Stimulated activated naive CD4-positive, alpha-beta T cell (primary cell): ENCODE measurements at regions not wholly inside any gene's neighbourhood (a gene's known extent, or its start where the extent isn't known, plus 50 kb on each side); places are given as distances from the start of the nearest gene placed in this dataset.
"Not testable (repeated sequence)": the region's sequence is repeated elsewhere in the genome, so short reads cannot be mapped to it uniquely, and the experiment has no call there.

Experiments used
- DNase-seq, 6 experiments: peaks; one replicate each; lab custom pipeline; 2025; lab: John Stamatoyannopoulos, UW

DNA sequence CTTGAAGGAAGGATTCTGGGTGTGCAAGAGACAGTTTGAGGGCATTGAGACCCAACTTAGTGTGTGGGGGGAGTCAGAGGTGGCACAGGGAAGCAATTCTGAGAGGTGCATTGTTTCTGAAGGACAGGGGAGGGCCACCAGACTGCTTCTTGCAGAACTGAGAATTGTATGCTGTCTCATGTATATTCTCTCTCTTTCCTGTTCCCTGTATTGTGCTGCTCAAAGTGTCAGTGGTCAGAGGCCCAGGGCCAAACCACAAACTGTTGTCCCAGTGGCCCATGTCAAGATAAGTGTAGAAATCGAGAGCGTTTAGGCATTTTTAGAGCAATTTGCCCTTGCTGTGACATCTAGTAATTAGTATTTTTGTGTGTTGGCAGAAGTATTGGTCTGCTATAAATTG is 567.1 kb downstream of the EDEM1 start:
- no peak for DNase-seq

GRCh38 chr3:5756443-5756842 is 568.9 kb downstream of the EDEM1 start:
- DNase-seq = no peak

DNA sequence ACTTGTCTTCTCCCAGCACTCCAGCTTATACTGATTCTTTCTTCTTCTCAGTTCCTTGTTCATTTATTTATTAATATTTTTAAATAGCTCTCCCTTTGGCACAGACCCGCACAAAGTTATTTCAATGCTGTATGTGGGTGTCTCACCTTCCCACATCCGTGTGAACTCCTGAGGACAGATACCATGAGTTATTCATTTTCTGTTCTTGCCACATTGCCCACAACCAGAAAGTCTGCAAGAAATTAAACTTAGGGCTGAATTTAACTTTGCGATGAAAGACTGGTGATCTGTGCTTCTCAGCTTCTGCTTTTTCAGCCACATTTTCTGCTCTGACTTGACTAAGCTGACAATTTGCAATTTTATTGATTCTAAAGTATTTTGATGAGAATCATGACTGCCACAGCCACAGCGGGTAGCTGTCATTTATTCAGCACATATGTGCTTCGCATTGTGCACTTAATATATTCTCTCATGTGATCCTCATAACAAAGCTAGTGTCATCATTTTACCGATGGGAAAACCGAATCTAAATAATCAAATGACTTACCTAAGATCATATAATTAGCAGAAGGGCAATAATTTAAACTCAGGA is 569.8 kb downstream of the EDEM1 start:
- no peak for DNase-seq

DNA sequence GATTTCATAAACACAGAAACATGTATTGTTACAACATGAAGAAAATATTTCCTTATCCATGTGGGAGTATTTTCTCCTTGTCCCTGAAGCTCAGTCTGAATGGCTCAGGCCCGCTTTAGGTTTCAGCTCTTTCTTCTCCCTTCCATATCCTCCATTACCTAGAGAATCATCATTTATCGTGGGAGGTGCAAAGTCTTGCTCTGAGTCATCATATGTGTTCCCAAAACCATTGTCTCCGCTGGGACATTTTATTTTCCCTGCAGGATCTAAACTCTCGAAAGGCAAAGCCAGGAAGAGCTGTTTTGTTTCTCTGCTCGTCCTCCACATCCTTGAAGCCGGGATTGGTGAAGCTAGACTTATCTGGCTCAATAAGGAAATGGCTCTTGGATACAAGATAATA is 571.2 kb downstream of the EDEM1 start:
- DNase-seq = no peak

GRCh38 chr3:5762506-5762905 is 575.0 kb downstream of the EDEM1 start:
- DNase-seq = no peak

DNA sequence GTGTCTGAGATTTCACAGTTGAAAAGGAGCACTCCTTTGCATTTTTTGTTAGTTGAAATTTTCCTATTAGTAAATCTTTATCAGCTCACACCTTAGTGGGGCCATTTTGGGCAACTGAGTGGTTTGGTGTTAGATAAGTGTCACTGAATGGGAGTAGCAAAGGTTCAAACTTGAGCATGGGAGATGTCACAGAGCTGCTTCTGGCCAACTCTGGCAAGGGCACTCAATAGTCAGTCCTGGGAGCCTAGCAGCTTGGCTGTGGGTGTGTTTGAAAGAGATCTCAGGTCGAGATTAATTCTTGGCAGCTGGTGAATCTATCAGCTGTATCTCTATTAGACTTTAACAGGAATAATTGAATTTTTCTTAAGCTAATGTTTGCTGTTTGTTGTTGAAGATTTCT is 579.3 kb downstream of the EDEM1 start:
- no peak for DNase-seq

DNA sequence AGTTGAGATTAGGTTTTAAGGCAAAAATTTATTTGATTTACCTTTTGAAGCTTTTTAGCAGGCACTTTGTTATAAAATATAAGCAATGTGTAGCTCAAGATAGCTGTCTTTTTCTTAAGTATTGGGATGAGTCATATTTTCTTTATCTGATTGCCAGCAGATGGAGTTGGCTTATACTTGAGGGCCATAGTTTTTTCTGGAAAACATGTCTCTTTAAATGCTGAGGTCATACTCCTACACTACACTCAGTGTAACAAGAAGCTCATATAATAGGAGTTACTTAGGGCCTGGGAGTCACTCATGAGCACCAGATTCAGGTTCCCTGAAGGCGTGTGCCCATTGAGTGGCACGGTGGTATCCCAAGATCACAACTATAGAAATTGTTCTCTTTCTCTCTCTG is 579.8 kb downstream of the EDEM1 start:
- no peak for DNase-seq

DNA sequence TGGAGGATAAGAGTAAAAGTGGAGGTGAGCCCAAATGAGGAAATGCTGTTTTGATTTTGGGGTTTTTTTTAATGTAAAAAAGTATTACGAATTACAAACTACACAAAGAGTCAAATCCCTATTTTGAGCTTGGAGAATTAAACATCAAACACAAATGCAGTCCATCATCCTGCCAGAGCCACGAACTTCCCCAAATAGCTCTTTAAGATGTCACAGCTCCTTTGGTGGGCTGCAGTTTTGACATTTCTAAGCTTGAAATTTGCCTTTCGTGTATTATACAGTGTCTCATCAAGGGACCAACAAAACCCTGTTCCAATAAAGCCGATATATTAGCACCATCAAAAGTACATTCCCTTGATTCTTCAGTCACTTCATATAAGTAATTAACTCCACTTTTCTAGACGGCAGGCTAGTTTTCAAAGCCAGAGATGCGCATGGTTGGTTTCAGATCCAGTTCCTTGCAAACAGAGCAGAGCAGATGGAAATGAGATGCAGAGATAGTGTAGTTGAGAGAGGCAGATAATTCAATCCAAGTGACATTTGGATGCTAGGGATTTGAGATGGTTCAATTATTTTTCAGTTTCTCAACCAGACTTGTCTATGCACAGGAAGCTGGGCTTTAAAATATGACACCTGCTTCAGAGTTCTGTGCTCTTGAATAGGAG is 580.9 kb downstream of the EDEM1 start:
- no peak for DNase-seq

DNA sequence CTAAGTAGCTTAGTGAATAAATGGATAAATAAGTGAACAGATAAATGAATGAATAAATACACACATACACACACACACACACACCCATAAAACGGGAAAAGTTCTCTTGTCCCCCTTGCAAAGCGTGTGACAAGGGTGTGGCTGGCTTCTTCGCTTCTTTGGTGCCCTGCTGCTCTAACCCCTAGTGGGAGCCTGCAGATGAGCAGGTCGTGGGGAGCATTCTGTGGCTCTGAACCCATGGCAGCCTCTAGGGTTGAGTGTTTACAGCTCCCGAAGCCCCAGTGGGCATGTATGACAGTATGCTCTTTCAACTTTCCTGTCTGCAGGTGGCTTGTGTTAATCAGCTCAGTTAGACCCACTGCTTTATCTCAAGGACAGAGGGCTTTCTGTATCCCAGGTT is 582.3 kb downstream of the EDEM1 start:
- no peak for DNase-seq

DNA sequence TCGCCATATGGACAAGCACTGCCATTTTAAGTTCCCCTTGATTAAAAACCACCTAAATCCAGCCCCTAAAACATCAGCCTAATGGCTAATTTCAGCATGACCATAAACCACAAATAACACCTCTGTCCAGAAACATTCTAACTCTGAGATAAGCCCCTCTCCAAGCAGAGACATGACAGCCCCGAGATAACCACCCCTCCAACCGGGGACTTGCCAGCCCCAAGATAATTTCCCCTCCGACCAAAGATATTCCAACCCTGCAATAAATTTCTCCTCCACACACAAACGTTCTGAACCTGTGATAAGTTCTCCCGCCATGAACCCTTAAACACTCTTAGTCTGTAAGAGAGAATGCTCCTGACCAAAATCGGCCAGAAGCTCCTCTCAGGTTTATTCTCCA is 586.8 kb downstream of the EDEM1 start:
- no peak for DNase-seq

DNA sequence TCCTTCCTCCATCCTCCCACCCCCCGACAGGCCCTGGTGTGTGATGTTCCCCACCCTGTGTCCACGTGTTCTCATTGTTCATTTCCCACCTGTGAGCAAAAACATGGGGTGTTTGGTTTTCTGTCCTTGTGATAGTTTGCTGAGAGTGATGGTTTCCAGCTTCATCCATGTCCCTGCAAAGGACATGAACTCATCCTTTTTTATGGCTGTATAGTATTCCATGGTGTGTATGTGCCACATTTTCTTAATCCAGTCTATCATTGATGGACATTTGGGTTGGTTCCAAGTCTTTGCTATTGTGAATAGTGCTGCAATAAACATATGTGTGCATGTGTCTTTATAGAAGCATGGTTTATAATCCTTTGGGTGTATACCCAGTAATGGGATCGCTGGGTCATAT is 587.6 kb downstream of the EDEM1 start:
- not testable (repeated sequence) for DNase-seq

DNA sequence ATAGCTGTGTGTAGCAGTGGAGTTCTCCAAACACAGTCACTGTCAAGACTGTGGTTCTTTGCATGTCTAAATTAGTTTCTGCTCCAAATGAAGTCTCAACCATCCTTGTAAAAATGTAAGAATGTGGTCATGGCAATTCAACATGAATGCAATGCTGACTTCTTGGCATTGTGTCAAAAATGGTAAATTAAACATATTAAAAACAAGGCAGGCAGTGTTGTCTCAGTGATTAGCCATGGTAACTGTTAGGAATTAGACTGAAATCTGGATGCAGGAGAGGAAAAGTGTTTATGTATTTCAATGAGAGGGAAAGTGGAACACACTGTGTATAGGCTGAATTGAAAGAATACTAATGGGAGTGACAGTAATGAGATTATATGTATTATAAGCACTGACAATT is 597.2 kb downstream of the EDEM1 start:
- DNase-seq = no peak

- DNase-seq = no peak
Measured at GRCh38 chr3:5787861-5788488, 600.5 kb downstream of the EDEM1 start.

DNA sequence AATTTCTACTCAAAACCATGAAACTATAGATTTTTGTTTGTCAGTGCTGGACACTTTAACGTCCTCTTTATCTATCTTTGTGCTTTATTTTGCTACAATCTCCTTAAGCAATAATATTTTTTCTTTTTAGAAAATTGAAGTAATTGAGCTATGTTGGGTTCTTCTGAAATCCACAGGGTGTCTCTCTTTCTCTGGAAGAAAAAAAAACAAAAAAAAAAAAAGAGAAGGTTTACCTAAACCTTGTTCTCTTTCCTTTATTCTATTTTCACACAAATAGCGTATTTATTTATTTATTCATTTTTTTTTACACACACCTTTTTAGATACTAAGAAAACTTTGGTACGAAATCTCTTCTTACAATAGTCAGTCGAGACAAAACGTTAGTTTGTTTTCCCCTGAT is 601.0 kb downstream of the EDEM1 start:
- no peak for DNase-seq

GRCh38 chr3:5791558-5791957 is 604.1 kb downstream of the EDEM1 start:
- DNase-seq = no peak

GRCh38 chr3:5796541-5796940 is 609.0 kb downstream of the EDEM1 start:
- DNase-seq = no peak

GRCh38 chr3:5798809-5799208 is 611.3 kb downstream of the EDEM1 start:
- no peak for DNase-seq

- no peak for DNase-seq
Measured at GRCh38 chr3:5799398-5799797, 611.9 kb downstream of the EDEM1 start.

- no peak for DNase-seq
Measured at GRCh38 chr3:5800965-5801364, 613.5 kb downstream of the EDEM1 start.

DNA sequence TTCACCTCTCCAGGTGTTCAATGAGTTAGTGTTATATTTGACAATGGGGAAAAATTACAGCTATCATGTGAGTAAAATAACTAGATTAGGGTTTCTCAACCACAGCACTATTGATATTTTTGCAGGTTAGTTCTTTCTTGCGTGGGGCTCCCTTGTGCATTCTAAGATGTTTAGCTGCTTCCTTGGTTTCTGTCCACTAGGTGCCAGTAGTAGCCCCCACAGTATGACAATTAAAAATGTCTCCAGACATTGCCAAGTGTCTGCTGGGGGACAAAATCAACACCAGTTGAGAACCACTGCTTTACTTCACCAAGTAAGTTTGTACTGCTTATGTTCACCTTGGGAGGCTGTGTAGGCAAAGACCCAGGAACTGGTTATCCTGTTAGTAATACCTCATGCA is 618.7 kb downstream of the EDEM1 start:
- no peak for DNase-seq

DNA sequence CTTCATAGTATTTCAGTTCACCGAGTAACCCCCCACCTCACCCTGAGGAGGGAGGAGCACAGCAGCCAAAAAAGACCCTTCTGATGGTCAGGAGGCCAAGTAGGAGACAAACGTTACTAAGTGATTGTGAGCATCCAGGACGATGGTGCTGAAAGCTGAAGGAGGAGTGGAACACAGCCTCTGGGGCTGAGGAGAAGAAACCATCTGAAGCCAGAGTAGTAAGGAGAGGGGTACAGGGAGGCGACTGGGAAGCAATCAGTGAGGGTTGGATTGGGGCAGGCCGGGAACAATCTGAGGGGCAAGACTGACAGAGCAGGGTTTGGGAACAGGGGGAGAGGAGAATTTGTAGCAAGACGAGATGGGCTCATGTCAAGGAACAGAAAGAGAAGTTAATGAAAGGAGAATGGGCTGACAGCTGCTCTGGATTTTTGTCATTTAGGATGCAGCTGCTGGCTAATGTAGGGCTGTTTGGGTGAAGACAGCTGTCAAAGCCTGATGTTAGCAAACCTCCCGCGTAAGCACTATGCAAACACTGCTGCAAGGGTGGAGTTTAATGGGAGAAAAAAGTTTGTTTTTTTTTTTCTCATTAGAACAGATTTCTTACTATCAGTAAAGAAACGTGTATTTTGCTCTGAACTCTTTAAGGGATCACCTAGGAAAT is 622.2 kb downstream of the EDEM1 start:
- no peak for DNase-seq

DNA sequence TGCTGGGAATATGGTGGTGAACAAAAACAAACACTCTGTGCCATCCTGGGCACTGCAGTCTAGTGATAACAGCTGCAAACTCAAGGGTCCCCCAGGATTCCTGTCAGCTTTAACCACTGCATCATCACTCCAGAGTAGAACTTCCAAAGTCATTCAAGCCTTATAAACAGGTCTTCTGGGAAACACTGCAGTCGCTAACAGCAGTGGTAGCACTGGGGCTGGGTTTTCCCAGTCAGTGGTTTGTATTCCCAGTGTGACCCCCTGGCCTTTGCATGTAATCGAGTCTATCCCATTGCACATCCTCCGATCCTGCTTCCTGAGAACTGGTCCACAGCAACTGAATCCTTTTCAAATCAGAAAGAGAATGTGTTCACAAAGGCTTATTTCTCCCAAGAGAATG is 623.5 kb downstream of the EDEM1 start:
- no peak for DNase-seq

DNA sequence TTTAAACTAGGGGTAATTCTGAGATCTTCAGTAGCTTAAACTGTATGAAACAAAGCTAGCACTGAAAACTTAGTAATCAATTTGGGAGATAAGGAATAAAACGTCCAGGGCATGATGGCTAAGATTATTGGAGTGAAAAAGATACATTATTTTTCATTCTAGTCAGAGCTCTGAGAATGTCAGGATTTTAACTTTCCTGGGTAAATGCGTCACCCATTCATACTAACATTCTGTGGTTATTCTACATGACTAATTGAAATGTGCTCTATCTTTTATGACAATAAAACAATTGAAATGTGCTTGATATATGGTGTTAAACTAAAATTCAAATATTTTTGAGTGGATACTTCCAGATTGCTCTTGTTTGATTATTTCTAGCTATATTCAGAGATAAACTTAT is 626.0 kb downstream of the EDEM1 start:
- DNase-seq = no peak
